ENCODE measurements at regions not wholly inside any gene's neighbourhood (a gene's known extent, or its start where the extent isn't known, plus 50 kb on each side); places are given as distances from the start of the nearest gene placed in this dataset.

DNA sequence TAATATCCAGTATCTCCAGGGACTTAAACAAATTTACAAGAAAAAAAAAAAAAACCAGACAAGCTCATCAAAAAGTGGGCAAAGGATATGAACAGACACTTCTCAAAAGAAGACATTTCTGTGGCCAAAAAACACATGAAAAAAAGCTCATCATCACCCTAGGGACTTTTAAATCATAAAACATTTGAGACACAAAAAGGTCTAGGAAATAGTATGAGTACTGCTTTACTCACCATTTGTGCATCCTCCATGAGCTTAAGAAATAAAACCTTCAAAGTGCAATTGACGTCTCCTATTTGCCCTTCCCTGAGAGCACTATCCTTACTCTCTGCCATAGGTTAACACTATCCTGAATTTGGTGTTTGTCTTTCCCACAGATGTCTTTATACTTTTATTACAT, 193.7 kb upstream of the NREP start:
- TF ChIP-seq POLR2AphosphoS5 (IDR thresholded peaks at IDR 0.05; ENCODE audit: insufficient read depth in 1 of 2, low read depth in 1 of 2), result no peak
- TF ChIP-seq, protein P1, sequence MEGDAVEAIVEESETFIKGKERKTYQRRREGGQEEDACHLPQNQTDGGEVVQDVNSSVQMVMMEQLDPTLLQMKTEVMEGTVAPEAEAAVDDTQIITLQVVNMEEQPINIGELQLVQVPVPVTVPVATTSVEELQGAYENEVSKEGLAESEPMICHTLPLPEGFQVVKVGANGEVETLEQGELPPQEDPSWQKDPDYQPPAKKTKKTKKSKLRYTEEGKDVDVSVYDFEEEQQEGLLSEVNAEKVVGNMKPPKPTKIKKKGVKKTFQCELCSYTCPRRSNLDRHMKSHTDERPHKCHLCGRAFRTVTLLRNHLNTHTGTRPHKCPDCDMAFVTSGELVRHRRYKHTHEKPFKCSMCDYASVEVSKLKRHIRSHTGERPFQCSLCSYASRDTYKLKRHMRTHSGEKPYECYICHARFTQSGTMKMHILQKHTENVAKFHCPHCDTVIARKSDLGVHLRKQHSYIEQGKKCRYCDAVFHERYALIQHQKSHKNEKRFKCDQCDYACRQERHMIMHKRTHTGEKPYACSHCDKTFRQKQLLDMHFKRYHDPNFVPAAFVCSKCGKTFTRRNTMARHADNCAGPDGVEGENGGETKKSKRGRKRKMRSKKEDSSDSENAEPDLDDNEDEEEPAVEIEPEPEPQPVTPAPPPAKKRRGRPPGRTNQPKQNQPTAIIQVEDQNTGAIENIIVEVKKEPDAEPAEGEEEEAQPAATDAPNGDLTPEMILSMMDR (IDR thresholded peaks at IDR 0.05), result no peak

Measured in vagina (tissue), 2 donors.